Rectal smooth muscle tissue (tissue), 1 donor: ENCODE measurements at regions not wholly inside any gene's neighbourhood (a gene's known extent, or its start where the extent isn't known, plus 50 kb on each side); places are given as distances from the start of the nearest gene placed in this dataset.
"Not testable (repeated sequence)": the region's sequence is repeated elsewhere in the genome, so short reads cannot be mapped to it uniquely, and the experiment has no call there.

ENCODE experiments used
- H3K27ac ChIP-seq: one replicate; pipeline ENCODE4 v1.7.0; 2013; ENCODE audit warnings: low read depth, low read length, inconsistent platforms
- H3K27me3 ChIP-seq: one replicate; pipeline ENCODE4 v1.7.0; 2013; ENCODE audit warnings: low read length; ENCODE audit not compliant: control insufficient read depth, insufficient read depth
- H3K36me3 ChIP-seq: one replicate; pipeline ENCODE4 v1.7.0; 2013; ENCODE audit warnings: low read length; ENCODE audit not compliant: control insufficient read depth, insufficient read depth
- H3K4me1 ChIP-seq: one replicate; pipeline ENCODE4 v1.7.0; 2013; ENCODE audit warnings: low read length; ENCODE audit not compliant: control insufficient read depth, insufficient read depth
- H3K4me3 ChIP-seq: one replicate; pipeline ENCODE4 v1.7.0; 2013; ENCODE audit warnings: low read length
- H3K9ac ChIP-seq: one replicate; pipeline ENCODE4 v1.7.0; 2013; ENCODE audit warnings: low read length

DNA sequence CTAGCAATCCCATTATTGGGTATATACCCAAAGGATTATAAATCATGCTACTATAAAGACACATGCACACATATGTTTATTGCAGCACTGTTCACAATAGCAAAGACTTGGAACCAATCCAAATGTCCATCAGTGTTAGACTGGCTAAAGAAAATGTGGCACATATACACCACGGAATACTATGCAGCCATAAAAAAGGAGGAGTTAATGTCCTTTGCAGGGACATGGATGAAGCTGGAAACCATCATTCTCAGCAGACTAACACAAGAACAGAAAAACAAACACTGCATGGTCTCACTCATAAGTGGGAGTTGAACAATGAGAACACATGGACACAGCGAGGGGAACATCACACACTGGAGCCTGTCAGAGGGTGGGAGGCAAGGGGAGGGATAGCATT, 113.4 kb upstream of the HEY2 start:
- not testable (repeated sequence) for H3K4me1 ChIP-seq, H3K4me3 ChIP-seq, H3K27me3 ChIP-seq, H3K27ac ChIP-seq, H3K9ac ChIP-seq, H3K36me3 ChIP-seq

DNA sequence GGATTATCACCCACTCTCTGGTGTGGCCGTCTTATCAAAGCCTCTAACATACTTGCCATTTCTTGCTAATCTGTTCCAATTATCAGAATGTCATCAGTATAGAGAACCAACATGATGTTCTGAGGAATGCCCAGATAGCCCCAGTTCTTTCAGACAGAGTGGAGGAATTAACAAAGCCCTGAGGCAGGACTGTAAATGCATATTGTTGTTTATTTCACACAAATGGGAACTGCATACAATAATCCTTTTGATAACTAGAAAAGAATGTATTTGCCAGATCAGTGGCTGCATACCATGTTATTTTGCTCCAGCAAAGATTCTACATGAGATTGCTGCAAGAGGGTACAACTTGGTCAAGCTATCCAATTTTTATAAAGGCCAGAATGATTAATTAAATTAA, 112.8 kb upstream of the HEY2 start:
- Histone ChIP-seq H3K36me3 (no peaks in the 10 kb centered on the region), H3K4me3 (no peak overlapping the region), H3K4me1 (no peaks in the 10 kb centered on the region), H3K27ac (no peak overlapping the region), H3K9ac (no peak overlapping the region), H3K27me3 (no peaks in the 10 kb centered on the region)

DNA sequence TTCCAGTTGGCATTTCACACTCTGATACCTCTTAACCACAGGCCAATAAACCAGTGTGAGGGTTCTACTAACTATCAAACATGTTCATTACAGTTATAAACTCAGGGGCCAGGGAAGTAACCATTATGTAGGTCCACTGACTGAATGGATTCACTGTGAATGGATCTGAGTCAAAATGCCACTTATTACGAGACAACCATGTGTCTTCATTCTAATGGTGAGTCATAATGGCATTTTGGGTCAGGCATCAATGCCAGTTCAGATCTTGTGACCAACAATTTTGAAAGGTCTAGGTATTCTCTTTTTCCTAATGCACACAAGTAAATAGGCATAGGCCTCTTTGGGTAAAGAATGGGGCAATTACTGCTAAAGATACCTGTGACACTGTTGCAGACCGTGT, 112.2 kb upstream of the HEY2 start:
- Histone ChIP-seq H3K36me3 (no peaks in the 10 kb centered on the region), H3K27me3 (no peaks in the 10 kb centered on the region), H3K9ac (no peak overlapping the region), H3K4me3 (no peak overlapping the region), H3K27ac (no peak overlapping the region), H3K4me1 (no peaks in the 10 kb centered on the region)

DNA sequence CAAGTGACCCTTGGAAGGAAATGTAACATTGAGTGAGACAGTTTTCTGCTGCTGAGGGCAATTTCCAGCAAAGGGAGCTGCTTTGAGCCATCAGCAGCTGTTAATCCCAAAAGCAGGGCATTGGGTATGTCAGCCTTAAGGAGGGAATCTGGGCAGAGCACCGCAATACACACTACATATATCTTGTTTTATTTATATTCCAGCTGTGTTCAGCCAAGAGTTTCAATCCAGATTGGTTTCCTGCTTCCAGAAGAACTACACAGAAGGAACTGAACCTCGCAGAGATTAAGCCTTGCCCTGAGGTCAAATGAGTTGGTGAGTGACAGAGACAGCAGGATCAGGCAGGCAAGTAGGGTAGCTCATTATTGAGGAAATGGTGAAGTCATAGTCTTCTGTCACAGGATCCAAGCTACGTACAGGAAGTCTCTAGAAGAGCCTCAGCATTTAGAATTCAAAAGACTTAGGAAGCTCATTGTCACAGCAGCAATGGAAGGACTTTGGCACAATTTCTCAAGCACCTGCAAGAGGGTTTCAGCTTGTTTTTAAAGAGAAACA, 109.9 kb upstream of the HEY2 start:
- Histone ChIP-seq H3K27me3 (no peaks in the 10 kb centered on the region), H3K9ac (no peak overlapping the region), H3K27ac (no peak overlapping the region), H3K4me1 (no peaks in the 10 kb centered on the region), H3K4me3 (no peak overlapping the region), H3K36me3 (no peaks in the 10 kb centered on the region)

DNA sequence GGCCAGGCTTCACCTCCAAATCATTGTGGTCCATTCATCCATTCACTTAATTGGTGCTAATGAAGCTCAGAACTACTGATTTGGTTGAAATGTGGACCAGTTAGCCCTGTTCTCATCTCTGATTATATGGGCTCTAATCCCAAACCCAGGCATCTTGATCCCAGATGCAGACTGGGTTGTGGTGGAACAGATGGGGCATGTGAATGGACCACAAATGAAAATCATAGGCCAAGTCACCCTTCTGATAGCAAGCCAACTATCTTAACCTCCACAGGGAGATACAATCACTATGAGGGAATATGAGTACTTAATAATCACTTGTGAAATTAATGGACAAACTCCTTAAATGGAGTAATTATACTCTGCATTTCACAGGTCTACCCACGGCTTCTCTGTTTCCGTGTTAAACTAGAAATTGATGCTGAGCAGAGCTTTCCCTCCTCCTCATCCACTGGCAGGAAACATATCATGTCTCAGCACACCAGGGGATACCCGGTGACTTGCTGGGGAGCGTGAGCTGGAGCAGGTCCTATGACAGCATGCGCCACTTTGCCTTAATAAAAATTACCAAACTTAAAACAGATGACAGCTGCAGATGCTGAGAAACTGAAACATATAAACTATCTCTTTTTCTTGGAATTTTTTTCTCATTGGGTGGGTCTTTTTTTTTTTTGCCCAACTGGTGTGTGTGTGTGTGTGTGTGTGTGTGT, 108.8 kb upstream of the HEY2 start:
- no peaks in the 10 kb centered on the region for H3K4me1 ChIP-seq
- no peak overlapping the region for H3K9ac ChIP-seq
- no peak overlapping the region for H3K27ac ChIP-seq
- H3K36me3 ChIP-seq, result no peaks in the 10 kb centered on the region
- no peak overlapping the region for H3K4me3 ChIP-seq
- H3K27me3 ChIP-seq, result no peaks in the 10 kb centered on the region

DNA sequence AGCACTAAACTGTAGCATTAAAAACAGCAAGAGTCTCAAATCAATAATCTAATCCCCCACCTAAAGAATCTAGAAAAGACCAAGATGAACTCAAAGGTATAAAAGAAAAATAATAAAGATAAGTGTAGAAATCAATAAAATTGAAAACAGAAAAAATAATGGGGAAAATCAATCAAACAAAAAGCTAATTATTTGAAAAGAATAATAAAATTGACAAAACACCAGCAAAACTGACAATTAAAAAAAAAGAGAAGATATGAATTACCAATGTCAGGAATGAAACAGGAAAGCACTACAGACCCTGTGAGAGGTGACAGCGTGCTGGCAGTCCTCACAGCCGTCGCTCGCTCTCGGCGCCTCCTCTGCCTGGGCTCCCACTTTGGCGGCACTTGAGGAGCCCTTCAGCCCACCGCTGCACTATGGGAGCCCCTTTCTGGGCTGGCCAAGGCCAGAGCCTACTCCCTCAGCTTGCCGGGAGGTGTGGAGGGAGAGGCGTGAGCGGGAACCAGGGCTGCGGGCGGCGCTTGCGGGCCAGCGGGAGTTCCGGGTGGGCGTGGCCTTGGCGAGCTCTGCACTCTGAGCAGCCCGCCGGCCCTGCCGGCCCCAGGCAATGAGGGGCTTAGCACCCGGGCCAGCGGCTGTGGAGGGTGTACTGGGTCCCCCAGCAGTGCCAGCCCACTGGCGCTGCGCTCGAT, 105.3 kb upstream of the HEY2 start:
- not testable (repeated sequence) for H3K27me3 ChIP-seq, H3K36me3 ChIP-seq, H3K4me3 ChIP-seq, H3K4me1 ChIP-seq, H3K9ac ChIP-seq, H3K27ac ChIP-seq

DNA sequence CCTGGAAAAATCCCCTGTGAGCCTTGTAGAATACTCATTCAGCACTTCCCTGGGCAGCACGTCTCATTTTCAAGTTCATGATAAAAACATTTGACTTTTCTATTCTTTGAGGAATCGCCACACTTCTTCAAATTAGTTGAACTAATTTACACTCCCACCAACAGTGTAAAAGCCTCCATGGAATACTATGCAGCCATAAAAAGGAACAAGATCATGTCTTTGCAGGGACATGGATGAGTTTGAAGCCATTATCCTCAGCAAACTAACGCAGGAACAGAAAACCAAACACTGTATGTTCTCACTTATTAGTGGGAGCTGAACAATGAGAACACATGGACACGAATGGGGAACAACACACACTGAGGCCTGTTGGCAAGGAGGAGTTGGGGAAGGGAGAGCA, 102.0 kb upstream of the HEY2 start:
- Histone ChIP-seq H3K4me1 (no peaks in the 10 kb centered on the region), H3K36me3 (no peaks in the 10 kb centered on the region), H3K27ac (no peak overlapping the region), H3K27me3 (no peaks in the 10 kb centered on the region), H3K4me3 (no peak overlapping the region), H3K9ac (no peak overlapping the region)

DNA sequence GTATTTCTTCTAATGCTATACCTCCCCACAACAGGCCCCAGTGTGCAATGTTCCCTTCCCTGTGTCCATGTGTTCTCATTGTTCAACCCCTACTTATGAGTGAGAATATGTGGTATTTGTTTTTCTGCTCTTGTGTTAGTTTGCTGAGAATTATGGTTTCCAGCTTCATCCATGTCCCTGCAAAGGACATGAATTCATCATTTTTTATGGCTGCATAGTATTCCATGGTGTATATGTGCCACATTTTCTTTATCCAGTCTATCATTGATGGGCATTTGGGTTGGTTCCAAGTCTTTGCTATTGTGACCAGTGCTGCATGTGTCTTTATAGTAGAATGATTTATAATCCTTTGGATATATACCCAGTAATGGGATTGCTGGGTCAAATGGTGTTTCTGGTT, 95.7 kb upstream of the HEY2 start:
- H3K9ac ChIP-seq, H3K36me3 ChIP-seq, H3K4me3 ChIP-seq, H3K27ac ChIP-seq, H3K27me3 ChIP-seq, H3K4me1 ChIP-seq: not testable (repeated sequence)

DNA sequence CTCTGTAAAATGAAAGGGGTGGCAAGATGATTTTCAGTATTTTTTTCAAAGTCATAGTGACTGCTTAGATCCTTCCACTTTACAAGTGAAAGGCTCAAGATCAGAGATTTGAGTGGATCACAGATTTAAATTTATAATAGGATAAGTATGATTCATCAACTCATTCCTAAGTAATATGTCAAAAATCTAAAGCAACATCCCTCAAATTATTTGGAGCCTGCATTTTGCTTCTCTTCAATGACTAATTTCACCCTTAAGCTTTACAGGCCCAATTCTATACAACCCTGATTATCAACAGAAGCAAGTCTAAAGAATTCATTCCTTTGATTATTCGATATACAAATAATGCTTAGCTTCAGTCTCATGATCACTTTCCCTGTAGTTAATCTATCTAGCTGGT, 93.9 kb upstream of the HEY2 start:
- no peak overlapping the region for H3K9ac ChIP-seq
- H3K27me3 ChIP-seq, result no peaks in the 10 kb centered on the region
- no peaks in the 10 kb centered on the region for H3K36me3 ChIP-seq
- H3K4me1 ChIP-seq, result no peaks in the 10 kb centered on the region
- H3K27ac ChIP-seq, result no peak overlapping the region
- no peak overlapping the region for H3K4me3 ChIP-seq

DNA sequence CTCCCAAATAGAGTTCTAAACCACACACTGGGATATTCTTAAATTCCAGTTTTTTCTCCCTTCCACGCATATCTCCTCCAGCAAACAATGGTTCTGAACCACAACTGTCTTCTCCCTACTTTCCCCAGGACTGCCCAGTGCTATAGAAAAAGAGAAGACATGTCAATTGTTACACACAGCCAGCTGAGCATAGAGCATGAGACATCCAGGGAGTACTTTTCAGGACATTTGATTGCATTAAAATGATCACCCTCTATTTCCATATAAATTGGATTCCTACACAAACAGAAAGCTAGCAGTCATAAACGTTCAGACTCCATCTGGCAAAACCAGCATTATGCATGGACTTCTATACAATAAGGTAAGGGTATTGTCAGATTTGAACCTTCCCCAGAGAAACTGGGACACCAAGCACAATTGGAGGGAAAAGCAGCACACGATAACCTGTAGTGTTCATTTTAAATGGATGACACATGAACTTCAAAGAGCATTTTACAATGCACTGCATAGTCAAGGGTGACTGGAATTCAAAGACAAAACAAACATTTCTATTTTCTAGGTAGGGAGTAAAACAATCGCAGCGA, 93.1 kb upstream of the HEY2 start:
- H3K4me1 ChIP-seq, result no peaks in the 10 kb centered on the region
- H3K27me3 ChIP-seq, result no peaks in the 10 kb centered on the region
- H3K27ac ChIP-seq, result no peak overlapping the region
- no peaks in the 10 kb centered on the region for H3K36me3 ChIP-seq
- no peak overlapping the region for H3K9ac ChIP-seq
- no peak overlapping the region for H3K4me3 ChIP-seq

DNA sequence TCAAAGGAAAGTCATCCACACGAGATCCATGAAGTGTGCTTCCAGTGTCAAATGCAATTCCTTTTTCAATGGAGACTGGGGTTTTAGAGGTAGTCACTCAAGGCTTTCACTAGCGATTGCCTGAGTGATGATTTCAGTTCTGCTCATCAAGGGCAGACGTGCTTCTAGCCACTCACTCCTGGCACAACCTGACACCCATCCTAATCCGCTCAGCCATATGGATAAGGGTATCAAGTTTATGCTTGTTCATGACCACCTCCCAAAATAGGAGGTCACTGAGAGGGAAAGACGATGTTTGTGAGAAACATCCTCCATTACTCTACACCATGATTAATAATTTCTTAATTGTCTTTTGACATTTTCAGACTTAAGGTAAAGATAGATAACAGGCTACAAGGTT, 91.3 kb upstream of the HEY2 start:
- Histone ChIP-seq H3K27me3 (no peaks in the 10 kb centered on the region), H3K9ac (no peak overlapping the region), H3K4me3 (no peak overlapping the region), H3K27ac (no peak overlapping the region), H3K36me3 (no peaks in the 10 kb centered on the region), H3K4me1 (no peaks in the 10 kb centered on the region)

DNA sequence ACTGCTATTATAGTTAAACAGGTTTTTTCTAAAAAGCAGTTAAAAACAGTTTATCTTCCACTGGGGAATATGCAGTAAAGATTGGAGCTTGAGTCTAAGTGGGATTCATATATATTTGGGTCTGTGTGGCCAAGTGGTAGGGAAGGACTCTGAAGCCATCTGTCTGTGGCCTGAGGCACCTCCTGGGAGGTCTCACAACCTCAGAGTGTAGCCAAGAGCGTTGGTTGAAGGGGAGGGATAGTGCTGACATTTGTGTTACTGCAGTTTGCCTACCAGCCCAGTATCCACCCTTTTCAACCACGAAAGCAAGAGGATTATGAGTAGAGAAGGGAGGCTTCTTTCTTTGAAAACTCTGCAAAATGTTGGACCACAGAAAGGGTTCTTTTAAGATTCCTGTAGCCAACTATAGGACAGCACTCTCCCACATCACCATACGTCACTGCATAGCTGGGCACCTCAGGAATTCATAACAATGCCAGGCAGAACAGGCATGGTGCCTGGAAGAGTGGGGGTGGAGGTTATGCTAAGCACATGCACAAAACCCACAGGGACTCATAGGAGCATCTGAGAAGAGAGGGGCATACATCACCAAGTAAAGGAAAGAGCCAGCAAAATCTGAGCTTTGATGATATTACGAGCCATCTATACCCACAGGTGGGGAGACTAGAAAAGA, 90.5 kb upstream of the HEY2 start:
- no peak overlapping the region for H3K4me3 ChIP-seq
- no peaks in the 10 kb centered on the region for H3K36me3 ChIP-seq
- no peaks in the 10 kb centered on the region for H3K27me3 ChIP-seq
- H3K27ac ChIP-seq, result no peak overlapping the region
- no peak overlapping the region for H3K9ac ChIP-seq
- H3K4me1 ChIP-seq, result no peaks in the 10 kb centered on the region
